Cardiac fibroblast (primary cell): ENCODE measurements at regions not wholly inside any gene's neighbourhood (a gene's known extent, or its start where the extent isn't known, plus 50 kb on each side); places are given as distances from the start of the nearest gene placed in this dataset.

ENCODE experiments used
- DNase-seq, 2 donors: peaks; one replicate each; pipeline versions ENCODE4 v3.0.0 to v3.0.0-alpha.2; 2010; ENCODE audit warnings: low read depth in 2 of 2
- H3K4me3 ChIP-seq, 2 donors: replicated peaks in 1 of 2; 1 replicate in 1 of 2; 2 replicates in 1 of 2; pipeline ENCODE4 v1.5.1; 2011; ENCODE audit warnings: low read depth in 2 of 2, low read length in 2 of 2, mild to moderate bottlenecking in 2 of 2, moderate library complexity in 1 of 2
- TF ChIP-seq, protein P1 (sequence below): IDR thresholded peaks from one replicate; pipeline ENCODE4 v1.5.1; 2011; ENCODE audit warnings: low read depth, mild to moderate bottlenecking, low read length, inconsistent platforms

DNA sequence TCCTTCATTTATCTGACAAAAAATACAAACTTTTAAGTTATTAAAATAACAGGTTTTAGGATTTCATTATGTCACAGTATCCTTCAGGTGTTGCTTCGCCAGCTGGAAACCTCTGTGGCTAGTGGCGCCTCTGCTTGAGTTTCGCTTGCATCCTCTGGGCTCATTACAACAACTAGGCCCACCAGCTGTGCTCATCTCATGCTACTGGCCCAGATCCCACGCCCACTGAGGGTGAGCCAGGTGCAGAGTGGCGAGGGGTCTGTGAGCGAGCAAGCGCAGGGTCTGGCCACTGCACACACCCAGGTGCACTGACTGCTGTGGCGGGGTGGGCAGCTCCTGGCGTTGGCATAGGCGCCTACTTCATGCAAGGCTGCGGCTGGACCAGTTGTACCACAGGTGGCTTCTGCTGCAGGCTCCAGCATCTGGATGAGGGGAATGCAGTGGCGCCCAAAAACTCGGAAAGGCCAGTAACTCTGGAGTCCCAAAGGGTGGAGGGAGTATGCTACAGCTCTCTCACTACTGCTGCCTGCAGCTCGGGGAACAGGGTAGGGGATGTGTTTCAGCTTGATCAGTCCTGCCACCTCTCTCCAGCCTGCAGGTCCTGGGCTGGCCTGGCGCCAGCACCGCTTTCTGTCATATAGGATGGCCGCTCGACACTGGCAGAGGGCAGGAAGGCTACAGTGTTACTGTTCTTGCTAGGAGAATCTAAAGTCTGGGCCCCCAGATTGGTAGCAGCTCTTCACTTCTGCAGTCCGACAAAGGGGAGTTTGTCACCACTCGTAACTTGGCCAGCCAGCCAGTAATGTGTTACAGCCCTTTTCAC lies 452.1 kb downstream of the TUSC1 start:
- H3K4me3 ChIP-seq = no peak overlapping the region
- no peak for DNase-seq
- TF ChIP-seq, protein P1, sequence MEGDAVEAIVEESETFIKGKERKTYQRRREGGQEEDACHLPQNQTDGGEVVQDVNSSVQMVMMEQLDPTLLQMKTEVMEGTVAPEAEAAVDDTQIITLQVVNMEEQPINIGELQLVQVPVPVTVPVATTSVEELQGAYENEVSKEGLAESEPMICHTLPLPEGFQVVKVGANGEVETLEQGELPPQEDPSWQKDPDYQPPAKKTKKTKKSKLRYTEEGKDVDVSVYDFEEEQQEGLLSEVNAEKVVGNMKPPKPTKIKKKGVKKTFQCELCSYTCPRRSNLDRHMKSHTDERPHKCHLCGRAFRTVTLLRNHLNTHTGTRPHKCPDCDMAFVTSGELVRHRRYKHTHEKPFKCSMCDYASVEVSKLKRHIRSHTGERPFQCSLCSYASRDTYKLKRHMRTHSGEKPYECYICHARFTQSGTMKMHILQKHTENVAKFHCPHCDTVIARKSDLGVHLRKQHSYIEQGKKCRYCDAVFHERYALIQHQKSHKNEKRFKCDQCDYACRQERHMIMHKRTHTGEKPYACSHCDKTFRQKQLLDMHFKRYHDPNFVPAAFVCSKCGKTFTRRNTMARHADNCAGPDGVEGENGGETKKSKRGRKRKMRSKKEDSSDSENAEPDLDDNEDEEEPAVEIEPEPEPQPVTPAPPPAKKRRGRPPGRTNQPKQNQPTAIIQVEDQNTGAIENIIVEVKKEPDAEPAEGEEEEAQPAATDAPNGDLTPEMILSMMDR = no peak

DNA sequence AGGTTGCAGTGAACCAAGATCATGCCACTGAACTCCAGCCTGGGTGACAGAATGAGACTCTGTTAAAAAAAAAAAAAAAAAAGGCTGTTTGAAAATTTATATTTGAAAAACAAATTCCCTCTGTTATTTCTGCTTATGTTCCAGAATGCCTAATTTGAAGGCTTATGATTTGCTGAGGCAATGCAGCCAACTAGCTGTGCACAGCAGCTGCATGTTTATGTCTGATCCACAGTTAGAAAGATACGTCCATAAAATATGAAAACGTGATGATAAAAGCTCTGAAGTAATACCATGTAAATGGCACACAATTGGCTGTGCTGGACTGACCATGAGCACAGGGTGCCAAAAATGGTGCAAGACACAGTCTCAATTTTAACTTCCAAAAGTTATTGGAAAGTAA lies 453.2 kb downstream of the TUSC1 start:
- TF ChIP-seq, protein P1 = no peak
- no peak for DNase-seq
- H3K4me3 ChIP-seq = no peak overlapping the region

DNA sequence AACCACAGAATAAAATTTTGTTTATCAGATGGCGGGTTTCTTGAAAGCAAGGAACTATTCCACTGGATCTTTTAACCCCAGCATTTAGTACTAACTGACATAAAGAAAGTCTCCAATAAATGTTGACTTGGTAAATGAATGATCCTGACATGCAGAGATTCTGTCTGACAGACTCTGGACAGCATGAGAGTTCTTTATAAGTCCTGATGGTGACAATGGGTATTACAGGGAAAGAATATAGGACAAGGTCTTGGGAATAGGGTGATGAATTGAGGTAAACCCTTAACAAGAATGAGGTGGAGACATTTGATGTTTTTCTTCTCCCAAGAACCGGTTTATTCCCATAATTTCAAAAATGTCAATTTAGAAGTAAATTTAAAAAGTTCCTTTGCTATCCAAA lies 453.9 kb downstream of the TUSC1 start:
- TF ChIP-seq, protein P1 = no peak
- H3K4me3 ChIP-seq = no peak overlapping the region
- DNase-seq = no peak

DNA sequence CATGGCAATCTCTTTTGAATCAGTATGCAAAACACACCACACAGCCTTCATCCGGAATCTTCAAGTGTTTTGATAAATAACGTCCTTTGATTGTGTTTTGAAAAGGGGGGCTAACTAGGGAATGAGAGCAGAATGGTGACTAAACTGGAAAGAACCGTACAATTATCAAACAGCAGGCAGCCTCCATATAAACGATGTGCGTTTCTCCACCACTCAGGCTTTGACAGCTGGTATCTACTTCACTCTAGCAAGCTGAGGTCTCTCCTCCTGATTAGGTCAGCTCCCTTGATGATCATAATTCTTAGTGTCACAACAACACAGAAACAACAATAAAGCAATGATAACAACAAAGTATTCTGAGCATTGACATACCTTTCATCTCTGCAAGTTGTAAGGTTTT lies 465.9 kb downstream of the TUSC1 start:
- TF ChIP-seq, protein P1 = no peak
- no peak for DNase-seq
- no peak overlapping the region for H3K4me3 ChIP-seq

DNA sequence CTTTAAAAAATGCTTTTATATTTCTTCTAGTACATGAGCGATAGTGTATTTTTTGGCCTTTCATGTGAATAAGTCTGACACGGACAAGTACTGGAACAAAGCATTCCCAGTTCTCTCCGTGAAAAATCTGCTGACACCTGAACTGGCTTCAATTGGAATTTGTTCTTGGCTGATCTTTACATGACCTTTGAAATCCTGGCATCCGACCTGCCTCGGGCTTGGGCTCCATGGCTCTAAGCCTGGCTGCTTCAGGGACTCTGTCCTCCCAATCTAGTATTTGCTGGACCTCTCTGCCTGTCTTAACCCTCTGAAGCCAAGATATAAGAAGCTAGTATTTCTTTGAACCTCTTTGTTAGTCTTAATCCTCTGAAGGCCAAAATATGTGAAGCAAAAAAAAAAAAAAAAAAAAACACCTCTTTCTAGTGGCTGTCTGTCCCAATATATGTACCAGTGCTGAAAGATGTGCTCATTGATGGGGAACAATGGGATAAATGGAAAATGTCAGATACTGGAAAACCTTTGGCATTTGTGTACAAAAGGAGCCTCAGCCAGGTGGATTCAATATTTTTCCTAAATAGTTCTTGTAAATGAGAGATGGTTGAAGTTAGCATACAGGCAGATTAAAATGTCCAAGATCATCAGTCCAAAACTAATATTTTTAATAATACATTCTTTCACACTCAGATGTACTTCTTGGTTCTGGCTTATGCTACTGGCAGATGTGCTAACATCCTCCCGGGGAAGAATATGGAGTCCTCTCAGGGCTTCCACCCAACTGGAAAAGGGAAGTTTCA lies 470.6 kb downstream of the TUSC1 start:
- TF ChIP-seq, protein P1 = no peak
- no peak overlapping the region for H3K4me3 ChIP-seq

DNA sequence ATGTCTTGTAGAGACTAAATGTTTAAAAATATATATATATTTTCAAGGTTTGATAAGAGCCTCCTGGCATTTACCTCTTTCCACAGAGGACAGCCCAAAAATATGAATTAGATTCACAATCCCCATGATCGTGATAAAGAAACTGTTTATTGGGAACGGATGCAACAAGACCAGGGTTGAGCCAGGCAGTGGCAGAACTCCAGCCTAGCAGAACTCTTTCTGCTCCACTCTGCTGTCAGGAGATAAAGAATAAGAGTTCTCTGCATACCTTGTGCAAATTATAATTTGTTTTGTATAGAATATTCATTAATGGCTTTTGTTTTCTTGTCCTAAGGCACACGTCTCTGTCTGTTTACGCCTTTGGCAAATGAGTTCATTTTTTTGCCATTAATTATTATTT lies 472.2 kb downstream of the TUSC1 start:
- H3K4me3 ChIP-seq = no peak overlapping the region
- DNase-seq = no peak
- TF ChIP-seq, protein P1 = no peak

More for the DNA sequence above, 470.6 kb downstream of the TUSC1 start:
- no peak for DNase-seq
